Esophagus muscularis mucosa (tissue), 4 donors: ENCODE measurements at regions not wholly inside any gene's neighbourhood (a gene's known extent, or its start where the extent isn't known, plus 50 kb on each side); places are given as distances from the start of the nearest gene placed in this dataset.

Experiments used
- EP300 ChIP-seq: sonication (generic); formaldehyde crosslinking; IDR thresholded peaks from one replicate; pipeline ENCODE4 v1.6.1; 2017; ENCODE audit warnings: antibody characterized with exemption
- POLR2A ChIP-seq: fragments of 450-650 bp; IDR thresholded peaks from one replicate; pipeline ENCODE4 v1.6.1; 2017; ENCODE audit warnings: antibody characterized with exemption, moderate library complexity, mild to moderate bottlenecking, low read depth
- TF ChIP-seq, protein P1 (sequence below), 3 experiments: fragments of 200-600 bp in 2 of 3; fragments of 450-650 bp in 1 of 3; sonication (generic) in 2 of 3; IDR thresholded peaks; one replicate each; pipeline ENCODE4 v1.5.1; 2017 to 2019; ENCODE audit warnings: antibody characterized with exemption in 3 of 3, mild to moderate bottlenecking in 2 of 3, moderate library complexity in 1 of 3

DNA sequence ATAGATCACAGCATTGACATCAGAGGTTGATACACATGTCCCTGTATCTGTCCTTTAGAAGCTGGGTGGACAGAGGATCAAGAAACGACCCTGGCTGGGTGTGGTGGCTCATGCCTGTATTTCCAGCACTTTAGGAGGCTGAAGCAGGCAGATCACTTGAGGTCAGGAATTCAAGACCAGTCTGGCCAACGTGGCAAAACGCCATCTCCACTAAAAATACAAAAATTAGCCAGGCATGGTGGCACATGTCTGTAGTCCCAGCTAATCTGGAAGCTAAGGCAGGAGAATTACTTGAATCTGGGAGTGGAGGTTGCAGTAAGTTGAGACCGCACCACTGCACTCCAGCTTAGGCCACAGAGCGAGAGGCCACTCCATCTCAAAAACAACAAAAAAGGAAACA, 300.4 kb upstream of the AMELY start:
- TF ChIP-seq, protein P1, sequence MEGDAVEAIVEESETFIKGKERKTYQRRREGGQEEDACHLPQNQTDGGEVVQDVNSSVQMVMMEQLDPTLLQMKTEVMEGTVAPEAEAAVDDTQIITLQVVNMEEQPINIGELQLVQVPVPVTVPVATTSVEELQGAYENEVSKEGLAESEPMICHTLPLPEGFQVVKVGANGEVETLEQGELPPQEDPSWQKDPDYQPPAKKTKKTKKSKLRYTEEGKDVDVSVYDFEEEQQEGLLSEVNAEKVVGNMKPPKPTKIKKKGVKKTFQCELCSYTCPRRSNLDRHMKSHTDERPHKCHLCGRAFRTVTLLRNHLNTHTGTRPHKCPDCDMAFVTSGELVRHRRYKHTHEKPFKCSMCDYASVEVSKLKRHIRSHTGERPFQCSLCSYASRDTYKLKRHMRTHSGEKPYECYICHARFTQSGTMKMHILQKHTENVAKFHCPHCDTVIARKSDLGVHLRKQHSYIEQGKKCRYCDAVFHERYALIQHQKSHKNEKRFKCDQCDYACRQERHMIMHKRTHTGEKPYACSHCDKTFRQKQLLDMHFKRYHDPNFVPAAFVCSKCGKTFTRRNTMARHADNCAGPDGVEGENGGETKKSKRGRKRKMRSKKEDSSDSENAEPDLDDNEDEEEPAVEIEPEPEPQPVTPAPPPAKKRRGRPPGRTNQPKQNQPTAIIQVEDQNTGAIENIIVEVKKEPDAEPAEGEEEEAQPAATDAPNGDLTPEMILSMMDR (IDR thresholded peaks at IDR 0.05), result no peak
- TF ChIP-seq POLR2A (no peak), EP300 (no peak)
